ENCODE measurements at regions not wholly inside any gene's neighbourhood (a gene's known extent, or its start where the extent isn't known, plus 50 kb on each side); places are given as distances from the start of the nearest gene placed in this dataset.

DNA sequence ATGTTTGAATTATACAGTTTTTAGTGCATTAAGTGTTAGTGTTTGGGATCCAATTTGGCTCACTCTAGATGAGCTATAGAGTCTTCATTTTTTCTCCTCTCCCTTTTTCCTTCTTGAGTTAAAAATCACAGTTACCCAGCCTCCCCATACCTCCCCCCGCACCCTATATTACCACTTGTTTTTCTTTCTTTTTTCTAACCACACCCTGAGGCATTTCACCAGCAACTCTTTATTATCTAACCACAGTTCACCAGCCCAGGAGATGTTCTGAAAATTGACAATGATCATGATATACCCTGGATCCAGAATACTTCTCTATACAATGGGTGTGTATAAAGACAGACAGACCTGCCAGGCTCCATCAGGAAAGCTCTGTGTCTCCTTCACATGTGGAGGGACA lies 86.5 kb upstream of the UBL3 start:
- H3K4me3 ChIP-seq (replicated peaks in 1 of 4; ENCODE audit: control extremely low read depth in 1 of 4, insufficient read depth in 1 of 4, low read depth in 3 of 4, low read length in 4 of 4), result no peak overlapping the region
- no peak overlapping the region for H3K4me2 ChIP-seq (ENCODE audit: extremely low read depth, insufficient read depth, low read length)
- TF ChIP-seq EZH2 (IDR thresholded peaks at IDR 0.05; ENCODE audit: low read length, missing control alignments), result no peak
- TF ChIP-seq, protein P1, sequence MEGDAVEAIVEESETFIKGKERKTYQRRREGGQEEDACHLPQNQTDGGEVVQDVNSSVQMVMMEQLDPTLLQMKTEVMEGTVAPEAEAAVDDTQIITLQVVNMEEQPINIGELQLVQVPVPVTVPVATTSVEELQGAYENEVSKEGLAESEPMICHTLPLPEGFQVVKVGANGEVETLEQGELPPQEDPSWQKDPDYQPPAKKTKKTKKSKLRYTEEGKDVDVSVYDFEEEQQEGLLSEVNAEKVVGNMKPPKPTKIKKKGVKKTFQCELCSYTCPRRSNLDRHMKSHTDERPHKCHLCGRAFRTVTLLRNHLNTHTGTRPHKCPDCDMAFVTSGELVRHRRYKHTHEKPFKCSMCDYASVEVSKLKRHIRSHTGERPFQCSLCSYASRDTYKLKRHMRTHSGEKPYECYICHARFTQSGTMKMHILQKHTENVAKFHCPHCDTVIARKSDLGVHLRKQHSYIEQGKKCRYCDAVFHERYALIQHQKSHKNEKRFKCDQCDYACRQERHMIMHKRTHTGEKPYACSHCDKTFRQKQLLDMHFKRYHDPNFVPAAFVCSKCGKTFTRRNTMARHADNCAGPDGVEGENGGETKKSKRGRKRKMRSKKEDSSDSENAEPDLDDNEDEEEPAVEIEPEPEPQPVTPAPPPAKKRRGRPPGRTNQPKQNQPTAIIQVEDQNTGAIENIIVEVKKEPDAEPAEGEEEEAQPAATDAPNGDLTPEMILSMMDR (conservative IDR thresholded peaks at IDR 0.05 in 1 of 2, IDR thresholded peaks at IDR 0.05 in 1 of 2; ENCODE audit: low read depth in 1 of 2, low read length in 2 of 2), result no peak
- H2AFZ ChIP-seq (ENCODE audit: low read length), result no peak overlapping the region
- H4K20me1 ChIP-seq (ENCODE audit: control insufficient read depth, extremely low read depth, insufficient read depth, low read length), result no peaks in the 10 kb centered on the region
- DNase-seq (ENCODE audit: low read depth in 2 of 2), result no peak
- no peaks in the 10 kb centered on the region for H3K79me2 ChIP-seq (ENCODE audit: control insufficient read depth, insufficient read depth, low read length)
- no peaks in the 10 kb centered on the region for H3K4me1 ChIP-seq (ENCODE audit: control insufficient read depth, extremely low read depth, insufficient read depth, low read length)
- H3K36me3 ChIP-seq (ENCODE audit: control insufficient read depth, insufficient read depth, low read length), result no peaks in the 10 kb centered on the region
- no peak overlapping the region for H3K27ac ChIP-seq (ENCODE audit: insufficient read depth, low read length)
- peaks cover 10% of the 10 kb centered on the region for H3K27me3 ChIP-seq (ENCODE audit: control insufficient read depth, insufficient read depth, low read length)
- H3K9me3 ChIP-seq (ENCODE audit: control insufficient read depth, insufficient read depth, low read depth, low read length), result no peaks in the 10 kb centered on the region
- H3K9ac ChIP-seq (ENCODE audit: insufficient read depth, low read length), result no peak overlapping the region

DNA sequence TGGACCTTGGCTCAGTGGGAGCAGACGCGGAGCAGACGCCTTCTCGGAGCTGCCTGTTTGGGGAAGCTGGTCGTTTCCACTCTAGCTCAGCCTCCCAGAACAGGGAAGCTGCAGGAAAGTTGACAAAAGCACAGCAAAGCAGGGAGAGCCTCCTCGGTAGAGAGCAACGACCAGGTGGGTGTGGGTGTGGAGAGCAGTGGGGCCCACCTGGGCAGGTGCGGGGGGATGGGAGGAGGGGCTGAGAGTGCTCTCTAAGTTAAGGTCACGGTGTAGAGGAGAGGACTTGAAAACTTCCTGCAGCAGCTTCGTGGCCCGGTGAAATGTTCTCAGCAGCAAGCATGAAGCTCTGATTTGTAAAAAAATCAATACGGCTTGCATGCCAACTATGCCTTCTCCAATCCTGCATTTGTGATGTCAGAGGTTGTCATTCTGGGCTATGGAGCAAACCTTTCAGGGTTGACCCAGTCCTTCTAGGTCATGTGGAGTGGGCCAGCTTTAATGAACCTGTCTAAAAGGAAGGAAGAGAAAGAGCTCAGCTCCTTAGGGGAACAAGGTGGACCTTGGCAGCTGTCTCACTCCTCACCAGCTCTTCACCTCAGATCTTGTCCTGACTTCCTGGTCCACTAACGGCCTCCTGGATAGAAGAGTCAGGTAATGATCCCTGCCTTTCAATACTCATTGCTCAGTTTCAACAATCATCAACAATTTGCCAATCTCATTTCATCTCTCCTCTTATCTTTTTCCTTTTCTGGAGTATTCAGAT lies 85.8 kb upstream of the UBL3 start:
- Histone ChIP-seq H3K9me3 (ENCODE audit: control insufficient read depth, insufficient read depth, low read depth, low read length) (no peaks in the 10 kb centered on the region), H4K20me1 (ENCODE audit: control insufficient read depth, extremely low read depth, insufficient read depth, low read length) (no peaks in the 10 kb centered on the region), H3K4me3 (replicated peaks in 1 of 4; ENCODE audit: control extremely low read depth in 1 of 4, insufficient read depth in 1 of 4, low read depth in 3 of 4, low read length in 4 of 4) (no peak overlapping the region), H3K36me3 (ENCODE audit: control insufficient read depth, insufficient read depth, low read length) (no peaks in the 10 kb centered on the region), H2AFZ (ENCODE audit: low read length) (no peak overlapping the region), H3K4me1 (ENCODE audit: control insufficient read depth, extremely low read depth, insufficient read depth, low read length) (no peaks in the 10 kb centered on the region), H3K27ac (ENCODE audit: insufficient read depth, low read length) (no peak overlapping the region), H3K4me2 (ENCODE audit: extremely low read depth, insufficient read depth, low read length) (no peak overlapping the region), H3K79me2 (ENCODE audit: control insufficient read depth, insufficient read depth, low read length) (no peaks in the 10 kb centered on the region), H3K27me3 (ENCODE audit: control insufficient read depth, insufficient read depth, low read length) (peaks cover 10% of the 10 kb centered on the region), H3K9ac (ENCODE audit: insufficient read depth, low read length) (no peak overlapping the region)
- no peak for DNase-seq (ENCODE audit: low read depth in 2 of 2)
- TF ChIP-seq, protein P1 (conservative IDR thresholded peaks at IDR 0.05 in 1 of 2, IDR thresholded peaks at IDR 0.05 in 1 of 2; ENCODE audit: low read depth in 1 of 2, low read length in 2 of 2), result no peak
- no peak for TF ChIP-seq EZH2 (IDR thresholded peaks at IDR 0.05; ENCODE audit: low read length, missing control alignments)

DNA sequence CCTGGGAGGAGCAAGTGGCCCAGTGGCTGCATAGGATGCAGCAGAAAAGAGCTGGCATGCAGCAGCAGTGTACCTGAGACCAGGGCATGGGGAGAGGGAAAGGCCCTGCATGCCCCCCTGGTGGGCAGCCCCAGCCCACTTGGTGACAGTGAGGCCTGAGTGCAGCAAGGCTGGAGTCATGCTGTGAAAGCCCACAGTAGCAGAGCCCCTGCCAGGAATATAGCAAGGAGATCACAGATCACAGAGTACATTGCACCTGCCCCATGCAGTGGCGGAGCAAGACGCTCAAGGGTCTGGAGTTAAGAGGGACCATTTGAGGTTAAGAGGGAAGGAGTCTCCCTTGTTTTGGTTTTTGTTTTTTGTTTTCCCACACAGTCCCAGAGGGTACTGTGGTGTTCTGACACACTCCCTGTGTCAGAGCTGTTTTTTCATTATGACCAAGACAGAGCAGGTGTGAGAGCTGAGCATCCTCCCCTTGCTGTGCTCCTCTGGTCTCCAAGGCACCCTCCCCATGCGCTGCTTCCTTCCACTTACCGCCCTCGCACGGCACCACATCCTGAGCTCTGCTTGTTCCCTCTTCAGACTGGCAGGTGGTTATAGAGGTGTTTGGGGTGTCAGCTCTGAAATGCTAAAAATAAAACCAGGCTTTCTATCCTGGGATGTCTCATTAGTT lies 85.0 kb upstream of the UBL3 start:
- DNase-seq (ENCODE audit: low read depth in 2 of 2), result no peak
- H3K4me1 ChIP-seq (ENCODE audit: control insufficient read depth, extremely low read depth, insufficient read depth, low read length), result no peaks in the 10 kb centered on the region
- TF ChIP-seq EZH2 (IDR thresholded peaks at IDR 0.05; ENCODE audit: low read length, missing control alignments), result no peak
- TF ChIP-seq, protein P1 (conservative IDR thresholded peaks at IDR 0.05 in 1 of 2, IDR thresholded peaks at IDR 0.05 in 1 of 2; ENCODE audit: low read depth in 1 of 2, low read length in 2 of 2), result no peak

More for the DNA sequence above, 85.0 kb upstream of the UBL3 start:
- Histone ChIP-seq H4K20me1 (ENCODE audit: control insufficient read depth, extremely low read depth, insufficient read depth, low read length) (no peaks in the 10 kb centered on the region), H3K79me2 (ENCODE audit: control insufficient read depth, insufficient read depth, low read length) (no peaks in the 10 kb centered on the region), H3K4me2 (ENCODE audit: extremely low read depth, insufficient read depth, low read length) (no peak overlapping the region), H3K9ac (ENCODE audit: insufficient read depth, low read length) (no peak overlapping the region), H3K36me3 (ENCODE audit: control insufficient read depth, insufficient read depth, low read length) (no peaks in the 10 kb centered on the region), H3K9me3 (ENCODE audit: control insufficient read depth, insufficient read depth, low read depth, low read length) (no peaks in the 10 kb centered on the region), H3K27ac (ENCODE audit: insufficient read depth, low read length) (no peak overlapping the region), H2AFZ (ENCODE audit: low read length) (no peak overlapping the region), H3K27me3 (ENCODE audit: control insufficient read depth, insufficient read depth, low read length) (peaks cover 10% of the 10 kb centered on the region), H3K4me3 (replicated peaks in 1 of 4; ENCODE audit: control extremely low read depth in 1 of 4, insufficient read depth in 1 of 4, low read depth in 3 of 4, low read length in 4 of 4) (no peak overlapping the region)

All from fibroblast of lung (primary cell).